NCI-H2196 (cell line): ENCODE measurements at regions not wholly inside any gene's neighbourhood (a gene's known extent, or its start where the extent isn't known, plus 50 kb on each side); places are given as distances from the start of the nearest gene placed in this dataset.
"Not testable (repeated sequence)": the region's sequence is repeated elsewhere in the genome, so short reads cannot be mapped to it uniquely, and the experiment has no call there.

Source experiments
- DNase-seq: peaks from one replicate; lab custom pipeline; 2025; ENCODE audit not compliant: unreplicated experiment; lab: John Stamatoyannopoulos, UW

- DNase-seq = no peak
Observed at GRCh38 chr2:238712011-238712410, 135.9 kb upstream of the TWIST2 start.

GRCh38 chr2:238713198-238713826, 134.6 kb upstream of the TWIST2 start:
- DNase-seq = no peak

DNA sequence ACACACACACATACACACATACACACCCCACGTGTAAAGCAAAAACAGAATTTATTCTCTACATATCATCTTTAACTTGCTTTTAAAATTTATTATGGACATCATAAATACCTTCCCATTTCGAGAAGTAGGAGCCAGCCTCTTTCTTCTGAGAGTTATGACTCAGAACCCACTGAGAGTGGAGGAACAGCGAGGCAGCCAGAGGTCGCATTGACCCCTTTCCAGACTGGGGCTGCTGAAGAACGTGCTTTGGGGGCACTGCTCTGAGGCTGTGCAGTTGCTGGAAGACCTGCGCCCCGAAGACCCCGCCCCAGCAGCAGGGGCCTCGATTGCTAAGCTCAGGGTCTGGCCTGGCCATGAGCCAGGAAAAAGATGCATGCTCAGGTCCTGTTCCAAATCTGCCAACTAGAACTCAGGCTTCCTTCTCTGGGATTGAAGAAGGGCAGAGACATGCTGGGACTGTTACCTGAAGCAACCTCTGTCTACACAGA, 133.8 kb upstream of the TWIST2 start:
- no peak for DNase-seq

GRCh38 chr2:238716171-238716570, 131.7 kb upstream of the TWIST2 start:
- DNase-seq = no peak

GRCh38 chr2:238716585-238716984, 131.3 kb upstream of the TWIST2 start:
- DNase-seq = no peak

DNA sequence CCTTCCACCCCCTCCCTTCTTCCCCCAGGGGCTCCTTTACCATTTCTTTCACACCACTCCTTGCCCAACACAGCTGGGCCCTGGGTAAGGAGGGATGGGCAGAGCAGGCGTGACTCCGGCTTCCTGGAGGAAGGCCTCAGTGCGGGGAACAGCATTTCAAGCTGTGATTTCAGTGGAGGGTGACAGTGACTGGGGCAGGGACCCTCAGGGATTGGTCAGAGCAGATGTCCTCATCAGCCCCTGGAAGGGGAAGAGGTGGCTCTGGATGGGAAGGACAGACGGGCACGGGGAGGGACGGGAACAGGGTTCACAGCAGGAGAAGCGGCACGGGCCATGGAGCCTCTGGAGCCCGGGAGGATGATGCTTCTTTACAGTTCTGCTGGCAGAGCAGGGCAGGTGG, 130.8 kb upstream of the TWIST2 start:
- no peak for DNase-seq

DNA sequence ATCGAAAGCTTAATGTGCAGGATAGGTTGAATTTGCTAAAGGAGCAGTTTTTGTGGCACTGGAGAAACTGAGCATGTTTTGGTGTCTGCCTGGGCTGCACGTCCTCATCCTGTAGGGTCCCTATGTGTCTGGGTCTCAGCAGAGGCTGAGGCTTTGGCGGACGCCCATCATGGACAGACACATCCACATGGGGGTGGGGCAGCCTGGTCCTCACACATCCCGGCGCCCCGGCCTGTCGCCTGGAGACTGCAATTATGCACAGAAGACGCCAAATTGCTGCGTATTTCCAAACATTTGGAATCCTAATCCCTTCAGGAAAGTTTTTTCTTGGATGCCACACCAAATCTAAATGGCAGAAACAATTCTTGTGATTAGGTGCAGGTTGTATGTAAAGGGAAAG, 128.2 kb upstream of the TWIST2 start:
- DNase-seq = no peak

GRCh38 chr2:238720232-238720672, 127.6 kb upstream of the TWIST2 start:
- DNase-seq = peak; percentile 51

- DNase-seq = no peak
Observed at GRCh38 chr2:238722181-238722580, 125.7 kb upstream of the TWIST2 start.

GRCh38 chr2:238722883-238723282, 125.0 kb upstream of the TWIST2 start:
- no peak for DNase-seq

- DNase-seq = not testable (repeated sequence)
Observed at GRCh38 chr2:238723740-238724320, 124.1 kb upstream of the TWIST2 start.

- no peak for DNase-seq
Observed at GRCh38 chr2:238724728-238725127, 123.2 kb upstream of the TWIST2 start.

DNA sequence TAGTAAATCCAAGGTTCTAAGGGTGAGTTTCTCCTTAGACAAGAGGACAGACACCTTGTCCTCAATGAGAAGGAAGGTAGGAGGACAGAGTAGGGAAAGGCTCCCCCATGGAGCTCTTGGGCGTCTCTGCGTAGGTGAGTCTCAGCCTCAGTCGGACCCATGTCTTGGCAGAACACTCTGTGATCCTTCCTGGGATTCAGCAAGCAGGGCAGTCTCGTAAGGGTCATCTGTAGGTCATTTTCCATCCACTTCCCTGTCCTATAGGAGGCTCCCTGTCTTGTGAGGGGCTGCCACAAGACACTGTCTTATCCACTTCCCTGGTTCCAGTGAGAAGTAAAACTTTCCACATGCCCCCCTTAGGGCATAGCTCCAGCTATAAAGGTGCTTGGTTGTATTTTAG, 122.6 kb upstream of the TWIST2 start:
- no peak for DNase-seq

DNA sequence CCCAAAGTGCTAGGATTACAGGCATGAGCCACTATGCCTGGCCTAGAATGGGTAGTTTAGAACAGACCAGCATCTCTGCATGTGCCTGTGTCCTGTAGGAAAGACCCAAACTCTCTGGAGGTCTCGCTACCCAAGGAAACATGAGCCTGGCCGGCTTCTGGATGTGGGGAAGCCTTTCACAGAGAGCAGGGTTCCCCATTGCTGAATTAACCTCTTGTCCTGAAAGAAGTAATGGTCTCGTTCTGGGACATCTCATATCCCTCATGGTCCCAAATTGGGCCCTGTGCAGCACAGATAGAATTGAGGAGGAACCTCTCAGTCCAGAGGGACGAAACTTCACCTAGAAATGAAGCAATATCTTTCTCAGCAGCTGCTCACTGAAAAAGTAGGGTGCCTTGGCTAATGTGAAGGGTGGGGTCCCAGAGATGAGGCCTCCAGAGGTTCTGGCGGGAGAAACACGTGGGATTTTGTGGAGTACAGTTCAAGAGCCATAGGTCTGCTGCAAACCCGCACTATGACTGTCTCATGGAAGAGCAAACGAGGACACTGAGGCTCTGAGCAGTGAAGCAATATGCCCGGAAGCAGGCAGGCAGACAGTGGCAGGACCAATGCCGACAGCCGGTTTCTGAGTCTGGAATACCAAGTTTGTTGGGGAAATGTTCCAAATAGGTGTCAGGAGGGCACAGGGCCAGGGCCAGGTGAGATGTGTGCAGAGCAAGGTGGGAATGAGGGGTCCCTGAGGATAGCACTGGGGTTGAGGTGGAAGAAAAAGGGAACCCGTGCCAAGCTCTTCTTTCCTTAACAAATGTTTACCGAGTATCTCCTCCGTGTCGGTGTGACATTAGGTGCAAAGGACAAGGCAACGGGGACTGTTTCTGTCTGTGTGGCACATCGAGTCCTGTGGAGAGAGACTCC, 121.0 kb upstream of the TWIST2 start:
- no peak for DNase-seq

DNA sequence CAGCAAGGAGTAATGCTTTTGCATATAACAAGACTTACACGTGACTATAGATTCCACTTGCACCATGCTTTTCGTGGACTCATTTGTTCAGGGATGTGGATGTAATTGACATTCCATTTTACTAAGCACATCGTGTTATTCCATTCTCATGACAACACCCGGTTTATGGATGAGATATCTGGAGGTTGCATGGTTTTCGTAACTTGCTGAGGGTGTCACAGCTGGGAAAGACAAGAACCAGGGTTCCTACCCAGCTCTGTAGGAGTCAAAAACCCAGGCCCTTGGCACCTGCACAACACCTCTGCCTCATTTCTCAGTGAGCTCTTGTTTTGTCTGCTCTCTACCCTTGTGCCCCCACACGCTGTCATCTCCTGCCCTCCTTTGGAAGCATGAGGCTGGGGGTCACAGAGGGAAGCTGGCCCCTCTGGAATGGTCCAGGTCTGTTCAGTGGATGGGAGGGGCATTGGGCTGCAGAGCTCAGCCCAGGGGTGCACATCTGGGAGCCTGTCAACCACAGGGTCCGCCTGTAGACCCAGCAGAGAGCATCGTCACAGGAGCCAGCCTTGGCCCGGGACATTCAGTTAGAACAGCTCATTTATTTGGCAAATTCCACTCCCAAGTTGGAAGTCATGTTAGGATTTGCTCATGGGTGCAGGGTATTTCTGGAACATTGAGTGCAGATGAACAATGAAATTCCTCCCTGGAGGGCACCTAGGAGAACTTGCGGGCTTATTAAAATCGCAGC, 120.1 kb upstream of the TWIST2 start:
- no peak for DNase-seq

DNA sequence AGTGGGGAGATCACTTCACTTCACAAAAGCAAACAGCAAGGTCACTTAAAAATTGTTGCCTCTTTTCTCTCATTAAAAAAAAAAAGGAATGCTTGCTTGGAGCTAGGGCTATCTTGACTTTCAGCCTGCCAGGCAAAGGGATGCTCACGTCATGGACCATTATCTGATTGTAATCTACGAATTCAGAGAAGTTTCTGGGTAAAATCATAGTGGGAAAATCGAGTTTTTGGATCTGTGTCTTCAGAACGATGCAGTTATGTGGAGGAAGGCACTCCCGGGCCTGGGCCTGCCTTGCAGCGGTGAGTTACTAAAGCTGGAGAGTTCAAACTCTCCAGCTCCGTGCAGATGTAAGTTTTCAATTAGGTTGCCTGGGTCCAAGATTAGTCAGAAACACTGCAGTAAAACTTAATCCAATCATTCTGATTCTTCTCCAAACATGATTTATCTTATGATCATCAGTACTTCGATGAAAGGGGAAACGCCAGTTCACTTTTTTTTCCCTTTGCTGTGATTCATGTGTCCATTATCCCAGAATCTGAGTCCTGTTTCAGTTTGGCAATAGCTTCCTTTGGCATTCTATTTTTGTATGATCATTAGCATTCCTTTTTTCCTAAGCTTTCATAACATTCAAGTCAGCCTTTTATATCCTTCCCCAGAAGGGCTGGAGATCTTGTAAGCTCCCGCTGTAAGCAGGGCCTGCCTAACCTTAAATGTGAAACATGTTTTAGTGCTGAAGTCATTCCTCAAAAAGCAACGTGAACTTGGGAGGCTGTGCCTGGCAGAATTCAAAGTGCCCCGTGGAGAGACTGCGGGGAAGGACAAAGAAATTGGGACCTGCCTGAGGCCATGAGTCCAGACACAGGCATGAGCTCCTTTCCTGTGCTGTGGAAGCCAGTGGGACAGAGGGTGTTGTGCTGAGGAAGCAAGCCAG, 119.3 kb upstream of the TWIST2 start:
- no peak for DNase-seq

DNA sequence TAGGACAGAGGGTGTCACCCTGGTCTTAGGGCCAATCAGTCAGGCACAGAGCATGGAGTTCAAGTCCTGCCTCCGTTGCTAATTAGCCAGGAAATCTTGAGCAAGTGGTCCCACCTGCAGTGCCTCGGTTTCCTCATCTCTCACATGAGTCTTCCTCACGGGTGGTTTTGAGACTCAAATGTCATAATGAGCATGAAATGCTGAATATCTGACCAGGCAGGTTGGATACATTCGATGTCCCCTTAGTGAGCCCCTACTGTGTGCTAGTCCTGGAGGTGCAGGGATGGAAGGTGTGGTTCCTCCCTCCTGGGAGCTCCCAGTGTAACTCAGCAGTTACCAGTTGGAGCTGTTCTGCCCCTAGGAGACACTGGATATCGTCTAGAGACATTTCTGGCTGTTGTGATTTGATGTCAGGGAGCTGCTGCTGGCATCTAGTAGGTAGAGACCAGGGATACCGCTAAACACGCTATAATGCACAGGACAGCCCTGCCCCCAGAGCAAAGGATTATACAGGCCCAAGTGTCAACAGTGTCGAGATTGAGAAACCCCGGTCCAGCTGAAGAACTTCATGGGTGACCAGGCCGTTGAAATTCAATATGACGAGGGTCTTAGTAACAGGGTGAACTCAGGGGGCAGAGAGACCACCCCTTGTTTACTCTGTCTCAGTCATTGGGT, 118.5 kb upstream of the TWIST2 start:
- DNase-seq = no peak

DNA sequence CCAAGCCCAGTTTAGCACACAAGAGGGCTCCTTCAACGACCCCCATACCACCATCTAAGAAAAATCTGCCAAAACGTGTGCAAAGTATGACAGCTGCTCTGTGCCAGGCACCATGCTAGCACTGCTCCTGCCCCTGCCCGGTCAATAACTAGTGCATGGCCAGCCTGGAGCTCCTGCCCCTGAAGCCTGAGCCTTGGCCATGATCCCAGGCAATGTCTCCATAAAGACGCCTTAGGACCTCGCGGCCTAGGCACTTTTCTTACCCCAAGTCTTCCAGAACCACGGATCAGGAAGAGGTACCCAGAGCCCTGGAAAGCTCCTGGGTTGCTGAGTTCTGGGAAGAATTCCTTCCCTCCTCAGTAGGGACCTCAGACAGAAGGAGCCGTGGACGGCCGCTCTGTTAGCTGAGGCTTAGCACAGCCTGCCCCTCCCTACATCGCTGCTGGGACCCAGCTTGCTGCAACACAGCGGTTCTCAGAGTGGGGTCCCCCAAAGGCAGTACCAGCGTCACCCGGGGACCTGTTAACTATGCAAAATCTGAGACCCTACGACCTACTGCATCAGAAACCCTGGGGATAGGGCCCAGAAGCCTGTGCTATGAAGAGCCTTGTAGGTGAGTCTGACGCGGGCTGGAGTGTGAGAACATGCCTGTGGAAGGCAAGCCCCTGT, 117.8 kb upstream of the TWIST2 start:
- no peak for DNase-seq

GRCh38 chr2:238730881-238731280, 117.0 kb upstream of the TWIST2 start:
- no peak for DNase-seq
